ENCODE measurements at regions not wholly inside any gene's neighbourhood (a gene's known extent, or its start where the extent isn't known, plus 50 kb on each side); places are given as distances from the start of the nearest gene placed in this dataset.

DNA sequence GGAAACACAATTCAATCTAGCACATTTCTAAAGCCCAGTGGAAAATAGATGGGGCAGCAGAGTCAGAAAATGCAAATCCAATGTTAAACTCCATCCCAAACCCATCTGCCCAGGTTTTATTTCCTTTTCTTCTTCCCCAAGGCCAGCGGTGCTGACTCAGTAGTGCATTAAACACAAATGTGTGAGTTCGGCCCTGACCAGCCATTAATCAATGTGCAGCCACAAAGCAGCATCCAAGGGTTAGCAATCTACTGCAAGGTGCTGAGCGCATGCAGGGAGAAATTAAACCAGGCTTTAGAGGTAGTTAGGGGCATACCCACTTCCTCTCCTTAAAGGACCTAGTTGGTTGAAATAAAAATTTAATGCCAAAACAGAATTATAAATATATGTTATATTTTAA, 583.3 kb upstream of the PPP2R3A start:
- no peak for DNase-seq (ENCODE audit: extremely low spot score in 2 of 2)
- no peak overlapping the region for H3K4me3 ChIP-seq
- no peak for TF ChIP-seq POLR2AphosphoS5 (IDR thresholded peaks at IDR 0.05; ENCODE audit: insufficient read depth in 1 of 2, low read depth in 1 of 2)
- TF ChIP-seq, protein P1, sequence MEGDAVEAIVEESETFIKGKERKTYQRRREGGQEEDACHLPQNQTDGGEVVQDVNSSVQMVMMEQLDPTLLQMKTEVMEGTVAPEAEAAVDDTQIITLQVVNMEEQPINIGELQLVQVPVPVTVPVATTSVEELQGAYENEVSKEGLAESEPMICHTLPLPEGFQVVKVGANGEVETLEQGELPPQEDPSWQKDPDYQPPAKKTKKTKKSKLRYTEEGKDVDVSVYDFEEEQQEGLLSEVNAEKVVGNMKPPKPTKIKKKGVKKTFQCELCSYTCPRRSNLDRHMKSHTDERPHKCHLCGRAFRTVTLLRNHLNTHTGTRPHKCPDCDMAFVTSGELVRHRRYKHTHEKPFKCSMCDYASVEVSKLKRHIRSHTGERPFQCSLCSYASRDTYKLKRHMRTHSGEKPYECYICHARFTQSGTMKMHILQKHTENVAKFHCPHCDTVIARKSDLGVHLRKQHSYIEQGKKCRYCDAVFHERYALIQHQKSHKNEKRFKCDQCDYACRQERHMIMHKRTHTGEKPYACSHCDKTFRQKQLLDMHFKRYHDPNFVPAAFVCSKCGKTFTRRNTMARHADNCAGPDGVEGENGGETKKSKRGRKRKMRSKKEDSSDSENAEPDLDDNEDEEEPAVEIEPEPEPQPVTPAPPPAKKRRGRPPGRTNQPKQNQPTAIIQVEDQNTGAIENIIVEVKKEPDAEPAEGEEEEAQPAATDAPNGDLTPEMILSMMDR (IDR thresholded peaks at IDR 0.05) = no peak
- no peak for TF ChIP-seq POLR2A (IDR thresholded peaks at IDR 0.05)
- no peaks in the 10 kb centered on the region for H3K27me3 ChIP-seq
- no peaks in the 10 kb centered on the region for H3K36me3 ChIP-seq
- H3K9me3 ChIP-seq = no peaks in the 10 kb centered on the region
- H3K27ac ChIP-seq = no peak overlapping the region
- intact Hi-C loops (cut with DNase I) = no loop called here
- H3K4me1 ChIP-seq = no peaks in the 10 kb centered on the region

DNA sequence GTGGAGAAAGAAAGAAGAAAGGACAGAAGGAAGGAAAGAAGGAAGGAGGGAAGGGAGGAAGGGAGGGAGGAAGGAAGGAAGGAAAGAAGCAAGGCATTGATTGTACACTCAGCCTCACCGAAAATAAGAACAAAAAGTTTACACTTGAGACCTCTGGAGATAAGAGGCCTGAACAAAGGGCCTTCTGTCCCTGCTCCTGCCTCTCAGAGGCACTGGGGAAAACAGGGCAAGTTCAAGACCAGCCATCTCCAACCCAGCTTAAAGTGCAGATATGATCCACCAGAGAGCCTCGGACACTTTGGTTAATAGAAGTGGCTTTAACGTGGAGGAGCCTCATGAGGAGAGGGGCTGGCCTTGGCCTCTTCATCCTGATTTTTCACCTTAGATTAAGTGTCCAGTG, 582.9 kb upstream of the PPP2R3A start:
- H3K9me3 ChIP-seq = no peaks in the 10 kb centered on the region
- no peaks in the 10 kb centered on the region for H3K27me3 ChIP-seq
- no peaks in the 10 kb centered on the region for H3K36me3 ChIP-seq
- TF ChIP-seq, protein P1 (IDR thresholded peaks at IDR 0.05) = no peak
- H3K27ac ChIP-seq = no peak overlapping the region
- intact Hi-C loops (cut with DNase I) = no loop called here
- no peaks in the 10 kb centered on the region for H3K4me1 ChIP-seq
- H3K4me3 ChIP-seq = no peak overlapping the region
- no peak for DNase-seq (ENCODE audit: extremely low spot score in 2 of 2)

DNA sequence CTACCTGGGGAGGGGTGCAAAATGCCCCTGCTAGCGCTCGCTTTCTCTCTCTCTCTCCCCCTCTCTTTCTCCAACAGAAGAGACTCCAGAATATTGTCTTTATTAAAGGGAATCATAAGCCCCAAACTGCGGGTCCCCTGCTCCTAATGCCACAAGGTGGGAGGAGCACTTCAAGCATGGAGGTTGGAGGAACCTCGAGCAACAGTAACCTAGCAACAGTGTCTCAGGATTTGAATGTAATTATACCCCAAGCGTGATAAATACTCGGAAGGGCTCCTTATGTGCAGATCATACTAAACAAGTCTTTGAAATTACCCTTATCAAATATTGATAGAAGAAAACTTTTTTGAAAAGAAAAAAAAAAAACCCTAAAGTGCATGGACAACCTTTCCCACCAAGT, 582.2 kb upstream of the PPP2R3A start:
- DNase-seq (ENCODE audit: extremely low spot score in 2 of 2) = no peak
- TF ChIP-seq, protein P1 (IDR thresholded peaks at IDR 0.05) = no peak
- no peaks in the 10 kb centered on the region for H3K27me3 ChIP-seq
- H3K27ac ChIP-seq = no peak overlapping the region
- H3K9me3 ChIP-seq = no peaks in the 10 kb centered on the region
- H3K4me1 ChIP-seq = no peaks in the 10 kb centered on the region
- no peak overlapping the region for H3K4me3 ChIP-seq
- H3K36me3 ChIP-seq = no peaks in the 10 kb centered on the region
- intact Hi-C loops (cut with DNase I) = no loop called here

DNA sequence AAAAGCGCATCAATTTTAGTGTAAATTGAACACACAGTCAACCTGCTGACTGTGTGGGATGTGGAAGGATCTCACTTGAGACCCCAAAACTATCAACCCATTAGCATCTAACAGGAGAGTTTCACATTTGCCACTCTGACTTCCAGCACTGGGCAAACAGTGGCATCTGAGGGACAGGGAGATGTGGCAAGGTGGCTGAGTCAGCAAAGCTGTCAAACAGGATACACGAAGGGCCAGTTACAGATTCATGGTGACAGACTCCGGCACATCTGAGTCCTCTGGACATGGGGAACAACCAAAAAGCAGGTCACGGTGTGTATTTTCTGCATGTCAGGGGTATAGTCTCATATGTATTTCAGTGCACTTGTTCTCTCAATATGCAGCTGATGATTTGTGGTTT, 573.4 kb upstream of the PPP2R3A start:
- DNase-seq (ENCODE audit: extremely low spot score in 2 of 2) = no peak
- no peak overlapping the region for H3K4me3 ChIP-seq
- no peaks in the 10 kb centered on the region for H3K4me1 ChIP-seq
- H3K27me3 ChIP-seq = no peaks in the 10 kb centered on the region
- no peaks in the 10 kb centered on the region for H3K36me3 ChIP-seq
- intact Hi-C loops (cut with DNase I) = no loop called here
- H3K9me3 ChIP-seq = no peaks in the 10 kb centered on the region
- H3K27ac ChIP-seq = no peak overlapping the region
- TF ChIP-seq POLR2AphosphoS5 (IDR thresholded peaks at IDR 0.05; ENCODE audit: insufficient read depth in 1 of 2, low read depth in 1 of 2) = no peak
- TF ChIP-seq, protein P1 (IDR thresholded peaks at IDR 0.05) = no peak
- TF ChIP-seq POLR2A (IDR thresholded peaks at IDR 0.05) = no peak

DNA sequence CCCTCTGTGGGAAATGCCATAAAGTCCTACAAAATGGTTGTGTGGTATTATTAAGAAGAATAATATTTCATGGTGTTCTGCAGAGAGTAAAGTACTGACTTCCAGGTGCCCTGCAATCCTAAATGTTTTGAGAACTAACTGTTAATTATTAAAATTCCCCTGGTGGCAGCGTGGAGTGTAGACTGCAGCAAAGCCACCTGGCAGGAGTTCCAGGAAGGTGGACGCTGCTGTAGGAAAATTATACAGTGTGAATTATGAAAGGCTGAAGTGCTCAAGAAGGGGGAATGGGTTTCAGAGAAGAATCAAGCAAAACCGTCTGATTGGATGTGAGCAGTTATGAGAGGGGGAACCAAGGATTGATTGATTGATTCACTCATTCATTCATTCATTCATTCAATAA, 572.4 kb upstream of the PPP2R3A start:
- Histone ChIP-seq H3K27ac (no peak overlapping the region), H3K27me3 (no peaks in the 10 kb centered on the region), H3K4me1 (no peaks in the 10 kb centered on the region), H3K4me3 (no peak overlapping the region), H3K36me3 (no peaks in the 10 kb centered on the region), H3K9me3 (no peaks in the 10 kb centered on the region)
- no peak for DNase-seq (ENCODE audit: extremely low spot score in 2 of 2)
- intact Hi-C loops (cut with DNase I) = no loop called here
- TF ChIP-seq, protein P1 (IDR thresholded peaks at IDR 0.05) = no peak
- TF ChIP-seq POLR2AphosphoS5 (IDR thresholded peaks at IDR 0.05; ENCODE audit: insufficient read depth in 1 of 2, low read depth in 1 of 2) = no peak
- TF ChIP-seq POLR2A (IDR thresholded peaks at IDR 0.05) = no peak
